ENCODE measurements at regions not wholly inside any gene's neighbourhood (a gene's known extent, or its start where the extent isn't known, plus 50 kb on each side); places are given as distances from the start of the nearest gene placed in this dataset.
"Not testable (repeated sequence)": the region's sequence is repeated elsewhere in the genome, so short reads cannot be mapped to it uniquely, and the experiment has no call there.

DNA sequence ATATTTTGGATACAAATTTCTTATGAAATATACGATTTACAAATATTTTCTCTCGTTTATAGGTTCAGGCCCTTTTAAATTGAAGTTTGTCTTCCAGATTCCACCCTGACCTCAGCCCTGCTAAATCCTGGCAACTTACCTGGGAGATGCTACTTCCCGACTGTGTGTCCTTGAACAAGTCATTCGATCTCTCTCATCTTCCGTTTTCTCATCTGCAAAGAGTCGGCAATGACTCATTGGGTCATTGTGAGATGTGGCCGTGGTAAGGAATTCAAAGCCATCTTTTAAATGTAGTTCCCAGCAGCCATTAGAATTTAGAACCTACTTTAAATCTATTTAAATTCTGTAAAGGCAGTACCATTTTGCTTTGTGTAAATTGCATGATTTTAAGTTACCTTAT lies 72.5 kb downstream of the LHX2 start:
- Mint-ChIP-seq H3K36me3 (peaks cover 15 to 17% of the 10 kb centered on the region in 2 donors), H3K9me3 (peaks cover 4 to 22% of the 10 kb centered on the region in 2 donors), H3K27ac (no peak overlapping the region)
- ATAC-seq (no peak), DNase-seq (ENCODE audit: low spot score in 2 of 2) (no peak)

DNA sequence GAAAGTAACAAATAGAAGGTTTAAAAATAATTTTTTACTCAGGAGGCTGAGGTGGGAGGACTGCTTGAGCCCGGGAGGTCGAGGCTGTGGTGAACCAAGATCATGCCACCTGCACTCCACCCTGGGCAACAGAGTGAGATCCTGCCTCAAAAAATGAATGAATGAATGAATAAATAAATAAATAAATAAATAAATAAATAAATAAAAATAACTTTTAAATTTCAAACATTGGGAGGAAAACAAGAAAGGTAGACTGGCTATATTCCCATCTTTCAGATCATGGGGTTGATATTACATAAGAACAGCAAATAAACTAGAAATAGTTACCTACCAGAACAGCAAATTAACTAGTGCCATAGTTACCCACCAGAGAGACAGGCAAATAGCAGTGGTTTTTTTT lies 75.7 kb downstream of the LHX2 start:
- peaks cover 4 to 22% of the 10 kb centered on the region in 2 donors for H3K9me3 Mint-ChIP-seq
- peaks cover 15 to 17% of the 10 kb centered on the region in 2 donors for H3K36me3 Mint-ChIP-seq
- ATAC-seq = no peak
- H3K27ac Mint-ChIP-seq = no peak overlapping the region
- no peak for DNase-seq (ENCODE audit: low spot score in 2 of 2)

GRCh38 chr9:124088476-124088837 lies 76.9 kb downstream of the LHX2 start:
- no peak overlapping the region for H3K27ac Mint-ChIP-seq
- DNase-seq (ENCODE audit: low spot score in 2 of 2) (no peak), ATAC-seq (no peak)
- peaks cover 15 to 17% of the 10 kb centered on the region in 2 donors for H3K36me3 Mint-ChIP-seq
- peaks cover 4 to 22% of the 10 kb centered on the region in 2 donors for H3K9me3 Mint-ChIP-seq

DNA sequence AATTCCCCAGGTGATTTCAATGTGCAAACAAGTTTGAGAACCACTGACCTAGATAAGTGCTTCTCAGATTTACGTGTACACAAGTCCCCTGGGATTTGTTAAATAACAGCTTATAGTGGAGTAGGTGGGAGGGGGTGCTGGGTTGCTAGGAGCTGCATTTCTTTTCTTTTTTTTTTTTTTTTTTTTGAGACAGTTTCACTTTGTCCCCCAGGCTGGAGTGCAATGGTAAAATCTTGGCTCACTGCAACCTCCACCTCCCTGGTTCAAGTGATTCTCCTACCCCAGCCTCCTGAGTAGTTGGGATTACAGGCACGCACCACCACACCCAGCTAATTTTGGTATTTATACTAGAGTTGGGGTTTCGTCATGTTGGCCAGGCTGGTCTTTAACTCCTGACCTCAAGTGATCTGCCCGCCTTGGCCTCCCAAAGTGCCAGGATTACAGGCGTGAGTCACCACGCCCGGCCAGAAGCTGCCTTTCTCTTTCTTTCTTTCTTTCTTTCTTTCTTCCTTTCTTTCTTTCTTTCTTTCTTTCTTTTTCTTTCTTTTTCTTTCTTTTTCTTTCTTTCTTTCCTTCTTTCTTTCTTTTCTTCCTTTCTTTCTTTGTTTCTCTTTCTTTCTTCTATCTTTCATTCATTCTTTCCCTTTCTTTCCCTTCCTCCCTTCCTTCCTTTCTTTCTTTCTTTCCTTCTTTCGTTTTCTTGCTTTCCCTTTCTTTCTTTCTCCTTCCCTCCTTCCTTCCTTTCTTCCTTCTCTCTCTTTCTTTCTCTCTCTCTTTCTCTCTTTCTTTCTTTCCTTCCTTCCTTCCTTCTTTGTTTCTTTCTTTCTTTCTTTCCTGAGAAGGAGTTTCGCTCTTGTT lies 78.3 kb downstream of the LHX2 start:
- H3K27ac Mint-ChIP-seq; DNase-seq (ENCODE audit: low spot score in 2 of 2); ATAC-seq: not testable (repeated sequence)
- peaks cover 8 to 17% of the 10 kb centered on the region in 2 donors for H3K36me3 Mint-ChIP-seq
- H3K9me3 Mint-ChIP-seq = peaks cover 0 to 18% of the 10 kb centered on the region in 2 donors

- Mint-ChIP-seq H3K27ac (no peak overlapping the region), H3K9me3 (no peaks in the 10 kb centered on the region), H3K36me3 (no peaks in the 10 kb centered on the region)
- DNase-seq (ENCODE audit: low spot score in 2 of 2) = no peak
- no peak for ATAC-seq
These were observed 86.8 kb downstream of the LHX2 start for GRCh38 chr9:124098141-124098905.

- no peaks in the 10 kb centered on the region for H3K9me3 Mint-ChIP-seq
- no peak for DNase-seq (ENCODE audit: low spot score in 2 of 2)
- H3K27ac Mint-ChIP-seq = no peak overlapping the region
- ATAC-seq = no peak
- H3K36me3 Mint-ChIP-seq = no peaks in the 10 kb centered on the region
These were observed 88.3 kb downstream of the LHX2 start for GRCh38 chr9:124099860-124100259.

GRCh38 chr9:124101215-124101968 lies 89.8 kb downstream of the LHX2 start:
- DNase-seq (ENCODE audit: low spot score in 2 of 2) (no peak), ATAC-seq (no peak)
- Mint-ChIP-seq H3K27ac (no peak overlapping the region), H3K9me3 (no peaks in the 10 kb centered on the region), H3K36me3 (no peaks in the 10 kb centered on the region)

- DNase-seq (ENCODE audit: low spot score in 2 of 2) = no peak
- H3K36me3 Mint-ChIP-seq = no peaks in the 10 kb centered on the region
- H3K9me3 Mint-ChIP-seq = no peaks in the 10 kb centered on the region
- no peak overlapping the region for H3K27ac Mint-ChIP-seq
- ATAC-seq = no peak
These were observed 90.4 kb downstream of the LHX2 start for GRCh38 chr9:124101969-124102345.

GRCh38 chr9:124102363-124102762 lies 90.8 kb downstream of the LHX2 start:
- DNase-seq (ENCODE audit: low spot score in 2 of 2) = no peak
- Mint-ChIP-seq H3K36me3 (no peaks in the 10 kb centered on the region), H3K27ac (no peak overlapping the region), H3K9me3 (no peaks in the 10 kb centered on the region)
- no peak for ATAC-seq

DNA sequence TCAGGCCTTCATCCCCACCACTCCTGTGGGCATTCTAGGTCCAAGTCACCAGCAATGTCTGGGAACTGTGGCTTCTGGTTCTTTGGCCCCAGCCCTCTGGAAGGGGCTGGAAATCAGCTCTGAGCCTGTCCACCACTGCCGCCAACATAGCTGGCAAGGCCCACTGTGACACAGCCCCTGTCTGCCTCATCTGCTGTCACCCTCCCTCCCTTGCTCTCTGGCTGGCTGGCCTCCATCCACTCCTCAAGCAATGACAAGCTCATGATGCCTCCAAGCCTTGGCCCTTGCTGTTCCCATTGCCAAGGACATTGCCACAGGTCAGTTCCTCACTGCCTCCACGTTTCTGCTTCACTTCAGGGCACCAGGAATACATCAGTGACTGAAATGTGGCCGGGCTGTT lies 93.7 kb downstream of the LHX2 start:
- no peak for ATAC-seq
- Mint-ChIP-seq H3K27ac (no peak overlapping the region), H3K9me3 (no peaks in the 10 kb centered on the region), H3K36me3 (no peaks in the 10 kb centered on the region)
- no peak for DNase-seq (ENCODE audit: low spot score in 2 of 2)

DNA sequence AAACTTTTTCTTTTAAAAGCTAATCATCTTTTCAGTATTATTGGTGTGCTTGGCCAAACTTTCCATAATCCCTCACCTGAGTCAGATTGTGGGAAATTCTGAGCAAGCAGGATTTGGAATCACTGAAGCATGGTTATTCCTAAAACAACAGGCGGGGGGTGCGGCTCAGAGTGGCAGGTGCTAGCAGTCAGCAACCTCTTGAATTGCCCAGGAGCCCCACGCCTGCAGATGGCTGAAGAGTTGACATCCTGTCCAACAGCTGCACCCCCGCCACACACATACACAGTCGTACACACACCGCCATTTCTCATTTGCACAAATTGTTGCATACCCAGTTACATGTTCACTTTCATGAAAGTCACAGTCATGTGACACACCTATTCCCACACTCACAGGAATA lies 96.6 kb downstream of the LHX2 start:
- Mint-ChIP-seq H3K36me3 (no peaks in the 10 kb centered on the region), H3K27ac (no peak overlapping the region), H3K9me3 (peaks cover 5% of the 10 kb centered on the region in 2 donors)
- DNase-seq (ENCODE audit: low spot score in 2 of 2) = no peak
- ATAC-seq = no peak

GRCh38 chr9:124110307-124110915 lies 98.8 kb downstream of the LHX2 start:
- no peaks in the 10 kb centered on the region for H3K36me3 Mint-ChIP-seq
- DNase-seq (ENCODE audit: low spot score in 2 of 2) (peak in 1 of 2 donors; percentile 68), ATAC-seq (no peak)
- H3K9me3 Mint-ChIP-seq = peaks cover 5% of the 10 kb centered on the region in 2 donors
- no peak overlapping the region for H3K27ac Mint-ChIP-seq

- no peak for ATAC-seq
- peaks cover 4 to 5% of the 10 kb centered on the region in 2 donors for H3K9me3 Mint-ChIP-seq
These were observed 105.3 kb downstream of the LHX2 start for GRCh38 chr9:124116683-124117363.

DNA sequence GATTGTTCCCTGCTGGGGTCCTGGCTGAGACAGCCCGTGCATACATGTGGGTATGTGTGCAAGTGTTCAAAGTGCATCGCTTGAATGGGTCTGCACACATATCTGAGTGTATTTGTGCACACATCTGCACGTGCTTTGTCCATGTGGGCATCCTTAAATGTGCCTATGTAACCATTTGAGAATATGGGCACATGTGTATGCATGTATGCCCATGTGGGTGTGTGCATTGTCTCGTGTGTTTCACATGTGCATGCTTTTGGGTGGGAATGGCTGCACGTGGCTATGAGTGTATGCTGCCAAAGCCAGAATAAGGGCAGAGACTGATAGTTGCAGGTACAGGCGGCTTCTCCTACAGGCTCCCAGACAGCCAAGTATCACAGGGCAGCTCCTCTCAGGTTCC lies 107.3 kb downstream of the LHX2 start:
- ATAC-seq (no peak), DNase-seq (ENCODE audit: low spot score in 2 of 2) (no peak)
- H3K9me3 Mint-ChIP-seq = peaks cover 4 to 5% of the 10 kb centered on the region in 2 donors
- H3K27ac Mint-ChIP-seq = no peak overlapping the region
- H3K36me3 Mint-ChIP-seq = no peaks in the 10 kb centered on the region

More at GRCh38 chr9:124116683-124117363, 105.3 kb downstream of the LHX2 start:
- H3K27ac Mint-ChIP-seq = no peak overlapping the region
- no peak for DNase-seq (ENCODE audit: low spot score in 2 of 2)
- no peaks in the 10 kb centered on the region for H3K36me3 Mint-ChIP-seq

GRCh38 chr9:124120272-124120671 lies 108.7 kb downstream of the LHX2 start:
- ATAC-seq (no peak), DNase-seq (ENCODE audit: low spot score in 2 of 2) (no peak)
- peaks cover 4 to 5% of the 10 kb centered on the region in 2 donors for H3K9me3 Mint-ChIP-seq
- H3K36me3 Mint-ChIP-seq = no peaks in the 10 kb centered on the region
- H3K27ac Mint-ChIP-seq = no peak overlapping the region

DNA sequence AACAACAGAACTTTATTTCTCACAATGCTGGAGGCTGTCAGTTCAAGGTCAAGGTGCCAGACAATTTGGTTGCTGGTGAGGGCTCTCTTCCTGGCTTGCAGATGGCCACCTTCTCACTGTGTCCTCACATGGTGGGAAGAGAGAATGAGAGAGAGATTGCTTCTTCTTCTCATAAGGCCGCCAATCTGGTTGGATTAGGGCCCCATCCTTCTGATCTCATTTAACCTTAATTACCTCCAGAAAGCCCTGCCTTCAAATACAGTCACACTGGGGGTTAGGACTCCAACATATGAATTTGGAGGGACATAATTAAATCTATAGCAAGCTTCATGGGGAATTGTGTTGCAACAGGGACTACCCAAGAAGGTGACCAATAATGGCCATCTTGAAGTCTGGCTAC lies 110.2 kb downstream of the LHX2 start:
- ATAC-seq (no peak), DNase-seq (ENCODE audit: low spot score in 2 of 2) (no peak)
- Mint-ChIP-seq H3K36me3 (no peaks in the 10 kb centered on the region), H3K9me3 (peaks cover 3 to 4% of the 10 kb centered on the region in 2 donors), H3K27ac (no peak overlapping the region)

All from activated naive CD4-positive, alpha-beta T cell treated with anti-CD3 and anti-CD28 coated beads, Interleukin-2, amount 50 U/mL, for 72 hours (primary cell).